HepG2 (cell line): ENCODE measurements at regions not wholly inside any gene's neighbourhood (a gene's known extent, or its start where the extent isn't known, plus 50 kb on each side); places are given as distances from the start of the nearest gene placed in this dataset.

Source experiments
- GFI1 ChIP-seq: sonication (generic); formaldehyde crosslinking; IDR thresholded peaks from 2 replicates; pipeline ENCODE4 v1.5.0; 2020; ENCODE audit warnings: missing genetic modification reagents, mild to moderate bottlenecking, borderline replicate concordance
- IRF2 ChIP-seq: IDR thresholded peaks from 2 replicates; pipeline ENCODE4 v1.6.1; 2018; ENCODE audit warnings: missing genetic modification reagents, missing compliant biosample characterization
- MAFK ChIP-seq, 2 experiments: IDR thresholded peaks in 1 of 2; conservative IDR thresholded peaks in 1 of 2; 2 replicates each; pipeline ENCODE4 v1.6.1; 2011; ENCODE audit warnings: improper control_type of control experiment in 2 of 2, low read length in 2 of 2
- MTF2 ChIP-seq: sonication (generic); formaldehyde crosslinking; IDR thresholded peaks from 2 replicates; pipeline ENCODE4 v1.5.0; 2020; ENCODE audit warnings: missing genetic modification reagents, borderline replicate concordance
- NFKBIZ ChIP-seq: IDR thresholded peaks from 2 replicates; pipeline ENCODE4 v1.6.1; 2018; ENCODE audit warnings: missing genetic modification reagents, missing compliant biosample characterization
- POLR2A ChIP-seq, 2 experiments: IDR thresholded peaks; 2 replicates each; pipeline ENCODE4 v1.6.1; 2011; ENCODE audit warnings: low read depth in 2 of 2, low read length in 2 of 2, mild to moderate bottlenecking in 1 of 2, moderate library complexity in 1 of 2; ENCODE audit not compliant: insufficient read depth in 1 of 2
- ZNF563 ChIP-seq: sonication (generic); formaldehyde crosslinking; IDR thresholded peaks from 2 replicates; pipeline ENCODE4 v1.8.0; 2022; ENCODE audit warnings: mild to moderate bottlenecking, moderate library complexity, missing genetic modification reagents
- TF ChIP-seq, protein P1 (sequence below): sonication (generic); formaldehyde crosslinking; IDR thresholded peaks from 2 replicates; pipeline ENCODE4 v1.5.0; 2020; ENCODE audit warnings: mild to moderate bottlenecking, missing genetic modification reagents, moderate library complexity
- TF ChIP-seq, protein P2 (sequence below): sonication (generic); formaldehyde crosslinking; IDR thresholded peaks from 2 replicates; pipeline ENCODE4 v1.4.0; 2020; ENCODE audit warnings: missing genetic modification reagents, mild to moderate bottlenecking, borderline replicate concordance
- TF ChIP-seq, protein P3 (sequence below): sonication (generic); IDR thresholded peaks from 2 replicates; pipeline ENCODE4 v1.6.1; 2016; ENCODE audit warnings: low read depth, borderline replicate concordance

DNA sequence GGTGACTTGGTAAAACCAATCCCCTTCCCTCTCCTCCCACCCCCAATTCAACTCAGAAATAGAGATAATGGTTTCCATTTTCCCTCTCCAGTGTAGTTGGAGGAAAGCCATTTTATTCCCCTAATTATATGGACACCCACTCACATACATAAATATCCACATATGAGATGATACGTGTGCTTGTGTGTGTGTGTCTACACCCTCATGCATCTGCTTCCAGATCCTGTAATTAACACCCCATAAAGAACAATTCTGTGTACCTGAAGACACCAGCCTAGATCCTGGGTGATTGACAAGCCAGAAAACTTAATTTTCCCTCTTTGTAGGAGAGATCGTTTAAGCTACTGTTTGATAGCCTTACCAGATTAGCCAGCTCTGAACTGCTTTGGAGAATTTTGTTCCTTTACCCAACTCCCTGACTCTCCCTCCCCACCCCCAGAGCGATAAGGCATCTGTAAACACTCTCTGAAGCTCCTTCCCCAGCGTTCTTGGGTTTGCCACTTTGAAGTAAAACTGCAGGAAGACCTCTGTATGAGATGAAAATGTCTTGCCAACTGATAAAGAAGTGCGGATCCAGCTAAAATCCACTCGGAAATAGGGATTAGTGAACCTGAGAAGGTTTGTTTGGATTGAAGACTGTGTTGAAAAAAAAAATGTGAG is 175.7 kb downstream of the RGS9 start:
- TF ChIP-seq POLR2A (IDR thresholded peaks at IDR 0.05; ENCODE audit: insufficient read depth in 1 of 2, low read depth in 2 of 2, low read length in 2 of 2) (no peak), IRF2 (CRISPR knock-in tag) (no peak), MAFK (conservative IDR thresholded peaks at IDR 0.05 in 1 of 2, IDR thresholded peaks at IDR 0.05 in 1 of 2; ENCODE audit: low read length in 2 of 2) (no peak), GFI1 (CRISPR knock-in tag) (no peak), MTF2 (CRISPR knock-in tag) (no peak), ZNF563 (no peak), NFKBIZ (CRISPR knock-in tag) (no peak)
- TF ChIP-seq, protein P1, sequence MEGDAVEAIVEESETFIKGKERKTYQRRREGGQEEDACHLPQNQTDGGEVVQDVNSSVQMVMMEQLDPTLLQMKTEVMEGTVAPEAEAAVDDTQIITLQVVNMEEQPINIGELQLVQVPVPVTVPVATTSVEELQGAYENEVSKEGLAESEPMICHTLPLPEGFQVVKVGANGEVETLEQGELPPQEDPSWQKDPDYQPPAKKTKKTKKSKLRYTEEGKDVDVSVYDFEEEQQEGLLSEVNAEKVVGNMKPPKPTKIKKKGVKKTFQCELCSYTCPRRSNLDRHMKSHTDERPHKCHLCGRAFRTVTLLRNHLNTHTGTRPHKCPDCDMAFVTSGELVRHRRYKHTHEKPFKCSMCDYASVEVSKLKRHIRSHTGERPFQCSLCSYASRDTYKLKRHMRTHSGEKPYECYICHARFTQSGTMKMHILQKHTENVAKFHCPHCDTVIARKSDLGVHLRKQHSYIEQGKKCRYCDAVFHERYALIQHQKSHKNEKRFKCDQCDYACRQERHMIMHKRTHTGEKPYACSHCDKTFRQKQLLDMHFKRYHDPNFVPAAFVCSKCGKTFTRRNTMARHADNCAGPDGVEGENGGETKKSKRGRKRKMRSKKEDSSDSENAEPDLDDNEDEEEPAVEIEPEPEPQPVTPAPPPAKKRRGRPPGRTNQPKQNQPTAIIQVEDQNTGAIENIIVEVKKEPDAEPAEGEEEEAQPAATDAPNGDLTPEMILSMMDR (CRISPR knock-in tag): no peak
- TF ChIP-seq, protein P2, sequence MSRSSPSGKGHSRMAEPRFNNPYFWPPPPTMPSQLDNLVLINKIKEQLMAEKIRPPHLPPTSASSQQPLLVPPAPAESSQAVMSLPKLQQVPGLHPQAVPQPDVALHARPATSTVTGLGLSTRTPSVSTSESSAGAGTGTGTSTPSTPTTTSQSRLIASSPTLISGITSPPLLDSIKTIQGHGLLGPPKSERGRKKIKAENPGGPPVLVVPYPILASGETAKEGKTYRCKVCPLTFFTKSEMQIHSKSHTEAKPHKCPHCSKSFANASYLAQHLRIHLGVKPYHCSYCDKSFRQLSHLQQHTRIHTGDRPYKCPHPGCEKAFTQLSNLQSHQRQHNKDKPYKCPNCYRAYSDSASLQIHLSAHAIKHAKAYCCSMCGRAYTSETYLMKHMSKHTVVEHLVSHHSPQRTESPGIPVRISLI: no peak
- TF ChIP-seq, protein P3, sequence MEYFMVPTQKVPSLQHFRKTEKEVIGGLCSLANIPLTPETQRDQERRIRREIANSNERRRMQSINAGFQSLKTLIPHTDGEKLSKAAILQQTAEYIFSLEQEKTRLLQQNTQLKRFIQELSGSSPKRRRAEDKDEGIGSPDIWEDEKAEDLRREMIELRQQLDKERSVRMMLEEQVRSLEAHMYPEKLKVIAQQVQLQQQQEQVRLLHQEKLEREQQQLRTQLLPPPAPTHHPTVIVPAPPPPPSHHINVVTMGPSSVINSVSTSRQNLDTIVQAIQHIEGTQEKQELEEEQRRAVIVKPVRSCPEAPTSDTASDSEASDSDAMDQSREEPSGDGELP: no peak
